Cardiac fibroblast (primary cell): ENCODE measurements at regions not wholly inside any gene's neighbourhood (a gene's known extent, or its start where the extent isn't known, plus 50 kb on each side); places are given as distances from the start of the nearest gene placed in this dataset.

Source experiments
- DNase-seq, 2 donors: peaks; one replicate each; pipeline versions ENCODE4 v3.0.0 to v3.0.0-alpha.2; 2010; ENCODE audit warnings: low read depth in 2 of 2
- H3K4me3 ChIP-seq, 2 donors: replicated peaks in 1 of 2; 1 replicate in 1 of 2; 2 replicates in 1 of 2; pipeline ENCODE4 v1.5.1; 2011; ENCODE audit warnings: low read depth in 2 of 2, low read length in 2 of 2, mild to moderate bottlenecking in 2 of 2, moderate library complexity in 1 of 2
- CTCF ChIP-seq: IDR thresholded peaks from one replicate; pipeline ENCODE4 v1.5.1; 2011; ENCODE audit warnings: low read depth, mild to moderate bottlenecking, low read length, inconsistent platforms

GRCh38 chr7:153036396-153037063, 277.0 kb downstream of the ACTR3B start:
- TF ChIP-seq CTCF, result no peak
- H3K4me3 ChIP-seq, result no peak overlapping the region
- DNase-seq, result no peak

- no peak overlapping the region for H3K4me3 ChIP-seq
- no peak for TF ChIP-seq CTCF
- DNase-seq, result no peak
Observed at GRCh38 chr7:153043440-153043839, 283.9 kb downstream of the ACTR3B start.

DNA sequence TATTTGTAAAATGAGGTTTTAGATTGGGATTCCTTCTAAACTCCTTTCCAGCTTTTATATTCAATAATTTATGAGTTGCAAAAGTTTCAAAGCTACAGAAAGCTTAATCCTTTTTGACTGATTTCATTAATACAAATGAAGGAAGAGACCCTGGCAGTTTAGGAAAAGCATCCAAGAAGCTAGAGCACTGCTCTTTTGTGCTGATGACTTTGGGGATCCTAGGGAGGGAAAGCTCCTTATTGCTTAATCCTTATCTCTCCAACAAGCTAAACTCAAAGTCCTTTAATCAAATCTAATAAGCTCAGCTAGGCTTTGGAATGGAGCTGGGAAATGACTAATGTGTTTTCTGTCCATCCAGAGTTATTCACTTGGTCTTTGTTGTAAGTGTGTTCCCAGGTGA, 285.4 kb downstream of the ACTR3B start:
- no peak for TF ChIP-seq CTCF
- H3K4me3 ChIP-seq, result no peak overlapping the region
- DNase-seq, result no peak

DNA sequence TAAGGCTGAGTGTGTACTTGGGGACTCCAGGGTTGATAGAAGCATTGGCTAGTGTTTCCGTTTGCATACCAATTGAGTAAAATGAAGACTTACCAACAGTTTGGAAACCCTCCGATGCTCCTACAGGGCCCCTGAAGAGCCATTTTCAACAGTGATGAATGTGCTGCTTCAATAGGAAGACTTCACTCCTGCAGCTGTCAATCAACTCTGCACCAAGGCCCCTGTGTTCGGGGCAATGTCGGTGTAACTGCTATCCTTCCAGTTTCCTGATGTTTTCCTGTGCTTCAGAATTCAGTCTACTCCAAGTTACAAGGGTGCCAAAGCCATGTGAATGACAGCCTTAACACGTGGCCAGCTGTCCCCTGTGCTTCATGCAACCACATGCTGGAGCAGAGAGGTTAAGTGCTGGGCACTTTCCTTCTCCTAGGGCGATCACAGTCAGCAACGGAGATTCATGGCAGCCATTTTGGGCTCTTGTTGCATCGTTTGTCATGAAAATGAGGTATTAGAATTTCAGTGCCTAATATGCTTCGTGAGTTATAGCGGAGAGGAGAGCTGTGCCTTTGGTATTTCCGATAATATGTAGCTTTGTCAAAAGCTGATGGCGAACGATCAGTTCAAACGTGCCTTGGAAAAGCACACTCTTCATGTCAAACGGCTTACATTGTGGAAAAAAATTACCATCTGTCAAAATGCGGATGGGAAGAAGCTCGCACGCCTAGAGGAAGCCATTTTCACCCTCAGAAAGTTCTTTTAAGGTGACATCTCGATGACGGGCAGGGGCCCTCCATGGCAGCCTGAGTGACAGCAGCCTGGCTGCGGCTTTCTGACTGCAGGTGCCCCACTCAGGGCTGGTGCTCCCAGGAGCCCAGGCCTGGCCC, 287.8 kb downstream of the ACTR3B start:
- no peak for DNase-seq
- TF ChIP-seq CTCF, result no peak
- no peak overlapping the region for H3K4me3 ChIP-seq

- no peak for DNase-seq
- no peak overlapping the region for H3K4me3 ChIP-seq
Observed at GRCh38 chr7:153052206-153052605, 292.7 kb downstream of the ACTR3B start.

GRCh38 chr7:153061910-153062528, 302.5 kb downstream of the ACTR3B start:
- H3K4me3 ChIP-seq, result no peak overlapping the region
- no peak for TF ChIP-seq CTCF
- no peak for DNase-seq

More at GRCh38 chr7:153052206-153052605, 292.7 kb downstream of the ACTR3B start:
- TF ChIP-seq CTCF, result no peak
